ENCODE measurements at regions not wholly inside any gene's neighbourhood (a gene's known extent, or its start where the extent isn't known, plus 50 kb on each side); places are given as distances from the start of the nearest gene placed in this dataset.

DNA sequence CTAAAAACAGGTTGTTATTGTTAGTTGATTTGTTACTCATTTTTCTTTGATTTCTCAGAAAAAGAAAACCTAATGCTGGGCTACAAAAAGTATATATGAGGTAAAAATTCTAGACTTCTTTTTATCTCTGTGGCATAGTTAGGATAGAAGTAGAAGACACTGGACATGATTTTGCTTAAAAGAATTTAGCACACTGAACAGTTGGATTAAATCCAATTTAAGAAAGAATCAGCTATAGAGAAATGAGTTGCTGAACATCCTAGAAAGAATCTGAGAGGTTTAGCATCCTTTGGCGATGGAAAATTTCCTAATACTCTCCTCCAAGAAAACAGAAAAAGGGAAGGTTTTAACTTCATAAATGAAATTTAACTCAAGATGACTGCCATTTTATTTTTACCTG lies 259.7 kb downstream of the TBL1XR1 start:
- H3K9me3 ChIP-seq (replicated peaks in 1 of 11) = peaks cover 0 to 16% (median 9%) of the 10 kb centered on the region in 11 experiments; a peak in 10 of 22 replicates
- H3K4me1 ChIP-seq = peaks cover 0 to 16% (median 14%) of the 10 kb centered on the region in 10 experiments; a peak in 14 of 20 replicates
- H3K36me3 ChIP-seq = no peaks in the 10 kb centered on the region
- no peaks in the 10 kb centered on the region for H3K27me3 ChIP-seq
- no peak overlapping the region for H3K9ac ChIP-seq
- TF ChIP-seq Cebpa-rat (IDR thresholded peaks at IDR 0.05) = no peak
- no peak overlapping the region for H3K4me3 ChIP-seq
- no peak overlapping the region for H3K27ac ChIP-seq
- no peaks in the 10 kb centered on the region for H4K20me1 ChIP-seq
- H3K4me2 ChIP-seq = no peak overlapping the region

- Histone ChIP-seq H3K36me3 (no peaks in the 10 kb centered on the region), H3K4me1 (no peaks in the 10 kb centered on the region), H4K20me1 (no peaks in the 10 kb centered on the region), H3K27ac (no peak overlapping the region), H3K4me2 (no peak overlapping the region), H3K27me3 (no peaks in the 10 kb centered on the region), H3K4me3 (no peak overlapping the region), H3K9me3 (replicated peaks in 1 of 11) (peaks cover 0 to 16% (median 9%) of the 10 kb centered on the region in 11 experiments; a peak in 10 of 22 replicates), H3K9ac (no peak overlapping the region)
- TF ChIP-seq Cebpa-rat (IDR thresholded peaks at IDR 0.05) = no peak
These were observed 261.9 kb downstream of the TBL1XR1 start for GRCh38 chr3:176935194-176935888.

DNA sequence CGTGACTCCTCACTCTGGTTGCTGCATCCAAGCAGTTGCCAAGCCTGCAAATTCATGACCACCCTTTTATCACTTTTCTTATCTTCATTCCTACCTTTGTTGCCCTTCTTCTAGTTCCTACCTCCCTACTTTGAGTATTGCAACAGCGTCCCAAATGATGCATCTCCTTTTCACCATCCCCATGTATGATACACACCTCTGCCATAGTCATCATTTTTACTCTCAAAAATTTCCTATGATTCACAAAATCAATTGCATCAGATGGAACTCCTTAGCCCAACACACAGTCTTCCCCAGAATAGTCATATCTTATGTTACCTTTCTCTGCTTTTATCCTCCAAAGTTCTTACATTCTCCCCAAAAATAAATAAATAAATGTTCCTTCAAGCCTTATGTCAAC lies 262.6 kb downstream of the TBL1XR1 start:
- no peak for TF ChIP-seq Cebpa-rat (IDR thresholded peaks at IDR 0.05)
- Histone ChIP-seq H3K4me3 (no peak overlapping the region), H3K36me3 (no peaks in the 10 kb centered on the region), H3K4me1 (no peaks in the 10 kb centered on the region), H4K20me1 (no peaks in the 10 kb centered on the region), H3K9ac (no peak overlapping the region), H3K27ac (no peak overlapping the region), H3K27me3 (no peaks in the 10 kb centered on the region), H3K9me3 (replicated peaks in 1 of 11) (peaks cover 0 to 16% (median 9%) of the 10 kb centered on the region in 11 experiments; a peak in 10 of 22 replicates), H3K4me2 (no peak overlapping the region)

- H3K9me3 ChIP-seq (replicated peaks in 1 of 11) = peaks cover 0 to 16% (median 9%) of the 10 kb centered on the region in 11 experiments; a peak in 10 of 22 replicates
- no peaks in the 10 kb centered on the region for H3K27me3 ChIP-seq
- H4K20me1 ChIP-seq = no peaks in the 10 kb centered on the region
- no peak overlapping the region for H3K4me2 ChIP-seq
- H3K4me1 ChIP-seq = no peaks in the 10 kb centered on the region
- no peaks in the 10 kb centered on the region for H3K36me3 ChIP-seq
- H3K9ac ChIP-seq = no peak overlapping the region
- no peak for TF ChIP-seq Cebpa-rat (IDR thresholded peaks at IDR 0.05)
- H3K4me3 ChIP-seq = no peak overlapping the region
- H3K27ac ChIP-seq = no peak overlapping the region
These were observed 263.6 kb downstream of the TBL1XR1 start for GRCh38 chr3:176933704-176934103.

GRCh38 chr3:176932433-176932832 lies 264.8 kb downstream of the TBL1XR1 start:
- Histone ChIP-seq H3K36me3 (no peaks in the 10 kb centered on the region), H3K4me2 (no peak overlapping the region), H3K9ac (no peak overlapping the region), H3K27ac (no peak overlapping the region), H3K9me3 (replicated peaks in 1 of 11) (peaks cover 0 to 16% (median 9%) of the 10 kb centered on the region in 11 experiments; a peak in 10 of 22 replicates), H3K4me1 (no peaks in the 10 kb centered on the region; a peak in 1 of 20 replicates), H4K20me1 (no peaks in the 10 kb centered on the region), H3K4me3 (no peak overlapping the region), H3K27me3 (no peaks in the 10 kb centered on the region)
- TF ChIP-seq Cebpa-rat (IDR thresholded peaks at IDR 0.05) = no peak

DNA sequence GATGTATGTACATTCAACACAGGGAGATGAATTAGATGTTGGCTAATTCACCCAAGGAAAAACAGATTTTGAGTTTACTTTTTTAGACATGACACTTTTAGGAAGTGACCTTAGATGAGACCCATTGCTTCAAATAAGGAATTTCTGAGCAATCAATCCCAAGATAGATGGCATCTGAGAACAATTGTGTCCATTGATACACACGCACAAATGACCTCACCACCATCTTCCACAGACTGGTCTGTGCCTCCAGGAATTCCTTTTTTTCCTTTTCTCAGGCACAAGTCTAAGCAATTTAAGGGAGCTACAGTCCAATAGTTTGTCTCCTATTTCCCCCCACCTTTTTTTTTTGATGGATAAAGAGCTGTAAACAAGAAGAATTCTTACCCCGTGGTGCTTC lies 265.3 kb downstream of the TBL1XR1 start:
- H3K27ac ChIP-seq = no peak overlapping the region
- no peak overlapping the region for H3K4me3 ChIP-seq
- no peak for TF ChIP-seq Cebpa-rat (IDR thresholded peaks at IDR 0.05)
- no peaks in the 10 kb centered on the region for H4K20me1 ChIP-seq
- H3K9ac ChIP-seq = no peak overlapping the region
- no peak overlapping the region for H3K4me2 ChIP-seq
- H3K4me1 ChIP-seq = peaks cover 0 to 3% (median 0%) of the 10 kb centered on the region in 10 experiments; a peak in 4 of 20 replicates
- no peaks in the 10 kb centered on the region for H3K27me3 ChIP-seq
- peaks cover 0 to 16% (median 9%) of the 10 kb centered on the region in 11 experiments; a peak in 10 of 22 replicates for H3K9me3 ChIP-seq (replicated peaks in 1 of 11)
- H3K36me3 ChIP-seq = no peaks in the 10 kb centered on the region

- Histone ChIP-seq H3K9me3 (replicated peaks in 1 of 11) (peaks cover 0 to 16% (median 9%) of the 10 kb centered on the region in 11 experiments; a peak in 10 of 22 replicates), H3K36me3 (no peaks in the 10 kb centered on the region), H3K4me1 (peaks cover 0 to 13% (median 9%) of the 10 kb centered on the region in 10 experiments; a peak in 16 of 20 replicates), H3K4me2 (no peak overlapping the region), H3K27ac (no peak overlapping the region), H4K20me1 (no peaks in the 10 kb centered on the region), H3K27me3 (no peaks in the 10 kb centered on the region), H3K4me3 (no peak overlapping the region), H3K9ac (no peak overlapping the region)
- TF ChIP-seq Cebpa-rat (IDR thresholded peaks at IDR 0.05) = no peak
These were observed 266.3 kb downstream of the TBL1XR1 start for GRCh38 chr3:176930942-176931341.

DNA sequence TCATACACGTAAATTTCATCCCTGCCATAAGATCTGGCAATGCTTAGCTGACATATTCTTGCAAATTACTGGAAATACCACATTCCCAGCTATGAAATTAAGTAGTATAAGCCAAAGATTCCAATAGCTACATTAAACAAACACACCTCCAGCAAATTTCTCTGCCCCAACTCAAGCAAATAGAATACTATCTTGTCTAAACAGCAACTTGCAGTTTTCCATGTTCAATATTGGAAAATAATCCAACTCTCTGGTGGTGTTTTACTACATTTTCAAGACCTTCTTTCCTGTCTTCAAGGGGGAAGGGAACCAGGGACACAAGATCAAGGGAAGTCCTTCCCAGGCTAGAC lies 268.7 kb downstream of the TBL1XR1 start:
- H3K27ac ChIP-seq = no peak overlapping the region
- TF ChIP-seq Cebpa-rat (IDR thresholded peaks at IDR 0.05) = no peak

DNA sequence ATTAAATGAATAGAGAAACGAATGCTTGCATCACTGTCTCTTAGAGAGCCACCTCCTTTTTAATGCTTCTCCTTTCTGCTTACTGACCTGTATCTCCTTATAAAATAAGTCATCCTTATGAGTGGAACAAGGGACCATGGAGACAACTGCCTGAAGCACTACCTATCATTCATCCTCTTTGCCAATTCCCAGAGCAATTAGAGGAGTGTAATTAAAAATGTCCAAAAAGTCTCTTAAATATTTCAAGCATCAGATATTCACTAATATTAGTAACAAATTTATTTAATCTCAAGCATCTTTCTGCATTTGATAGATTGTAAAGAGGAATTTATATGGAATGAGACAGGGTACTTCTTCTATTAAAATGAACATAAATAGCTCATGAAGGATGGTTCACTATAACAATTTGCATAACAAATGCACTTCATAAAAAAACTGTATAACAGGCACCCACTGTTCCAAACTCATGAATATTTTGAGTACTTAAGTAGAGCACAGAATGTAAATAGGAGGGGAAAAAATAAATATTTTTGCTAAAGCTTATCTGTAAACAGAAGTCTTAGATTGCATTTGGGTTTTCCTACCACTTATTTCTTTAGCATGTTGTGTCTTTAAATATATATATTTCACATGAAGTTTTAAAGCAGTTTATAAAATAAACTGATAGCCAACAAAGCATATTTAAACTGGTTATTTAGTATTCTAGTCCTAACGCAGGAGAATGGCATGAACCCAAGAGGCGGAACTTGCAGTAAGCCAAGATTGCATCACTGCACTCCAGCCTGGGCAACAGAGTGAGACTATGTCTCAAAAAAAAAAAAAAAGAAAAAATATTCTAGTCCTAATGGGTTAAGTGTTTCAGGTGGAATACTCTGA lies 269.3 kb downstream of the TBL1XR1 start:
- H3K36me3 ChIP-seq = no peaks in the 10 kb centered on the region
- H3K9ac ChIP-seq = no peak overlapping the region
- peak overlapping the region in 2 of 11 experiments; percentile 23 to 33; a peak in 1 of 22 replicates for H3K4me2 ChIP-seq
- H3K9me3 ChIP-seq (replicated peaks in 1 of 11) = peaks cover 0 to 6% (median 4%) of the 10 kb centered on the region in 11 experiments; a peak in 7 of 22 replicates
- peaks cover 0 to 14% (median 11%) of the 10 kb centered on the region in 10 experiments; a peak in 16 of 20 replicates for H3K4me1 ChIP-seq
- no peak for TF ChIP-seq Cebpa-rat (IDR thresholded peaks at IDR 0.05)
- H4K20me1 ChIP-seq = no peaks in the 10 kb centered on the region
- no peaks in the 10 kb centered on the region for H3K27me3 ChIP-seq
- H3K27ac ChIP-seq = no peak overlapping the region
- H3K4me3 ChIP-seq = no peak overlapping the region

More for the DNA sequence above, 268.7 kb downstream of the TBL1XR1 start:
- no peaks in the 10 kb centered on the region for H3K36me3 ChIP-seq
- H3K4me1 ChIP-seq = peaks cover 0 to 14% (median 11%) of the 10 kb centered on the region in 10 experiments; a peak in 16 of 20 replicates
- no peak overlapping the region for H3K9ac ChIP-seq
- H3K4me3 ChIP-seq = no peak overlapping the region
- no peaks in the 10 kb centered on the region for H3K27me3 ChIP-seq
- peaks cover 0 to 6% (median 4%) of the 10 kb centered on the region in 11 experiments; a peak in 8 of 22 replicates for H3K9me3 ChIP-seq (replicated peaks in 1 of 11)
- H3K4me2 ChIP-seq = no peak overlapping the region
- no peaks in the 10 kb centered on the region for H4K20me1 ChIP-seq

Measured in BLaER1 treated with 17β-estradiol and CSF1 and Interleukin-3, amounts not matched to agents 10 nM and 100 nM (cell line).